CD14-positive monocyte (primary cell): ENCODE measurements at regions not wholly inside any gene's neighbourhood (a gene's known extent, or its start where the extent isn't known, plus 50 kb on each side); places are given as distances from the start of the nearest gene placed in this dataset.

ENCODE experiments used
- DNase-seq, 3 donors: peaks; one replicate each; pipeline ENCODE4 v3.0.0-alpha.2; 2011 to 2022
- H2AFZ ChIP-seq: 2 replicates; pipeline ENCODE4 v1.6.0; 2012; ENCODE audit warnings: mild to moderate bottlenecking, low read depth, low read length, inconsistent platforms; ENCODE audit not compliant: insufficient read depth, poor library complexity, severe bottlenecking
- H3K27ac ChIP-seq, 2 donors: 1 replicate in 1 of 2; 2 replicates in 1 of 2; pipeline ENCODE4 v1.5.1; 2012 to 2013; ENCODE audit warnings: low read length in 2 of 2, control low read depth in 1 of 2, inconsistent platforms in 1 of 2, low read depth in 1 of 2, mild to moderate bottlenecking in 1 of 2
- H3K27me3 ChIP-seq, 2 donors: one replicate each; pipeline versions ENCODE4 v1.6.0 to v1.6.1; 2011 to 2013; ENCODE audit warnings: low read length in 2 of 2; ENCODE audit not compliant: control insufficient read depth in 2 of 2, insufficient read depth in 2 of 2
- H3K36me3 ChIP-seq, 2 donors: replicated peaks in 1 of 2; 1 replicate in 1 of 2; 2 replicates in 1 of 2; pipeline versions ENCODE4 v1.5.1 to v1.6.1; 2012 to 2013; ENCODE audit warnings: low read length in 2 of 2, control low read depth in 1 of 2, inconsistent platforms in 1 of 2, mild to moderate bottlenecking in 1 of 2; ENCODE audit not compliant: insufficient read depth in 2 of 2, control insufficient read depth in 1 of 2
- H3K4me1 ChIP-seq, 2 donors: 1 replicate in 1 of 2; 2 replicates in 1 of 2; pipeline versions ENCODE4 v1.5.1 to v1.6.1; 2012 to 2013; ENCODE audit warnings: low read length in 2 of 2, control low read depth in 1 of 2, inconsistent platforms in 1 of 2, mild to moderate bottlenecking in 1 of 2, moderate library complexity in 1 of 2; ENCODE audit not compliant: insufficient read depth in 2 of 2, control insufficient read depth in 1 of 2
- H3K4me2 ChIP-seq: replicated peaks from 2 replicates; pipeline ENCODE3; 2012; ENCODE audit warnings: low read length, moderate library complexity, mild to moderate bottlenecking; ENCODE audit not compliant: poor library complexity, severe bottlenecking; ENCODE audit errors: extremely low read depth
- H3K4me3 ChIP-seq, 3 experiments: fragments of 200-600 bp in 1 of 3; sonication (generic) in 1 of 3; replicated peaks in 1 of 3; 1 replicate in 2 of 3; 2 replicates in 1 of 3; pipeline ENCODE4 v1.5.1; 2011 to 2013; ENCODE audit warnings: low read length in 3 of 3, mild to moderate bottlenecking in 3 of 3, control low read depth in 2 of 3, low read depth in 2 of 3, inconsistent platforms in 1 of 3, moderate library complexity in 1 of 3
- H3K79me2 ChIP-seq: 2 replicates; pipeline ENCODE4 v1.6.0; 2012; ENCODE audit warnings: mild to moderate bottlenecking, control low read depth, inconsistent platforms, low read length, moderate library complexity; ENCODE audit not compliant: insufficient read depth
- H3K9ac ChIP-seq: 2 replicates; pipeline ENCODE4 v1.6.0; 2017; ENCODE audit warnings: low read length, mild to moderate bottlenecking; ENCODE audit not compliant: insufficient read depth, poor library complexity, severe bottlenecking
- H3K9me3 ChIP-seq, 2 donors: replicated peaks in 1 of 2; 1 replicate in 1 of 2; 2 replicates in 1 of 2; pipeline versions ENCODE4 v1.5.1 to v1.6.1; 2012 to 2013; ENCODE audit warnings: low read length in 2 of 2, control low read depth in 1 of 2; ENCODE audit not compliant: control insufficient read depth in 1 of 2, insufficient read depth in 1 of 2
- H4K20me1 ChIP-seq: 2 replicates; pipeline ENCODE4 v1.6.0; 2012; ENCODE audit warnings: mild to moderate bottlenecking, low read length, control low read depth, moderate library complexity; ENCODE audit not compliant: insufficient read depth
- H3K27ac Mint-ChIP-seq, 7 donors: one replicate each; pipeline ENCODE4 v1.8.0; 2020; ENCODE audit warnings: mild to moderate bottlenecking in 7 of 7, mixed read lengths in 7 of 7, moderate library complexity in 6 of 7, inconsistent platforms in 2 of 7
- H3K27me3 Mint-ChIP-seq, 3 donors: one replicate each; pipeline ENCODE4 v1.8.0; 2021 to 2022; ENCODE audit warnings: low read depth in 3 of 3, mild to moderate bottlenecking in 3 of 3, mixed read lengths in 3 of 3, moderate library complexity in 3 of 3, inconsistent platforms in 1 of 3
- H3K36me3 Mint-ChIP-seq, 2 donors: one replicate each; pipeline ENCODE4 v1.8.0; 2020; ENCODE audit warnings: mixed read lengths in 2 of 2, inconsistent platforms in 1 of 2, mild to moderate bottlenecking in 1 of 2
- H3K4me1 Mint-ChIP-seq: one replicate; pipeline ENCODE4 v1.8.0; 2020; ENCODE audit warnings: mild to moderate bottlenecking, mixed read lengths
- H3K4me3 Mint-ChIP-seq, 2 donors: one replicate each; pipeline ENCODE4 v1.8.0; 2020; ENCODE audit warnings: mild to moderate bottlenecking in 2 of 2, mixed read lengths in 2 of 2, moderate library complexity in 1 of 2
- H3K9me3 Mint-ChIP-seq, 7 donors: one replicate each; pipeline ENCODE4 v1.8.0; 2020 to 2022; ENCODE audit warnings: mixed read lengths in 7 of 7, mild to moderate bottlenecking in 6 of 7, moderate library complexity in 6 of 7, inconsistent platforms in 2 of 7
- CTCF ChIP-seq: fragments of 200-600 bp; IDR thresholded peaks from one replicate; pipeline ENCODE4 v1.8.0; 2022; ENCODE audit warnings: antibody characterized with exemption, mild to moderate bottlenecking
- WGBS: methylation state at CpG from one replicate; pipeline ENCODE4 v1.1.5; 2013; ENCODE audit warnings: missing lambda C conversion rate; ENCODE audit not compliant: insufficient coverage; 5-methylcytosine and 5-hydroxymethylcytosine counted together
- intact Hi-C, 2 donors: fragments of 100-400 bp; cut with micrococcal nuclease; formaldehyde crosslinking; loops; one replicate each; pipeline versions ENCODE4 v1.15.0 to v1.15.1; 2023

- Mint-ChIP-seq H3K27ac (no peak overlapping the region), H3K27me3 (peaks cover 1 to 6% (median 2%) of the 10 kb centered on the region in 3 donors)
Observed at GRCh38 chr5:175235251-175235960, 208.6 kb downstream of the DRD1 start.

GRCh38 chr5:175230299-175230698 is 213.7 kb downstream of the DRD1 start:
- no peaks in the 10 kb centered on the region for H3K36me3 Mint-ChIP-seq

More at GRCh38 chr5:175235251-175235960, 208.6 kb downstream of the DRD1 start:
- Histone ChIP-seq H2AFZ (no peak overlapping the region), H3K36me3 (no peaks in the 10 kb centered on the region), H3K27ac (no peak overlapping the region), H3K27me3 (no peaks in the 10 kb centered on the region), H3K79me2 (no peaks in the 10 kb centered on the region), H3K9me3 (no peaks in the 10 kb centered on the region), H4K20me1 (no peaks in the 10 kb centered on the region), H3K9ac (no peak overlapping the region), H3K4me1 (no peaks in the 10 kb centered on the region), H3K4me3 (no peak overlapping the region), H3K4me2 (no peak overlapping the region)
- 75% methylated on average over 6 of the region's 9 CpGs for WGBS
- Mint-ChIP-seq H3K36me3 (no peaks in the 10 kb centered on the region), H3K4me1 (no peaks in the 10 kb centered on the region), H3K9me3 (peaks cover 0 to 5% (median 2%) of the 10 kb centered on the region in 7 donors), H3K4me3 (no peak overlapping the region)
- no peak for DNase-seq
- intact Hi-C loops, result no loop called here
- no peak for TF ChIP-seq CTCF

More at GRCh38 chr5:175230299-175230698, 213.7 kb downstream of the DRD1 start:
- Mint-ChIP-seq H3K4me1 (no peaks in the 10 kb centered on the region), H3K27me3 (peaks cover 2 to 3% (median 3%) of the 10 kb centered on the region in 3 donors), H3K4me3 (no peak overlapping the region), H3K9me3 (peaks cover 0 to 7% (median 1%) of the 10 kb centered on the region in 7 donors), H3K27ac (no peak overlapping the region)
- H3K36me3 ChIP-seq, result no peaks in the 10 kb centered on the region
- no peak overlapping the region for H3K27ac ChIP-seq
- intact Hi-C loops, result no loop called here
- DNase-seq, result no peak
- no peak overlapping the region for H2AFZ ChIP-seq
- no peaks in the 10 kb centered on the region for H3K79me2 ChIP-seq
- WGBS, result 100% methylated on average over 3 of the region's 7 CpGs
- no peak overlapping the region for H3K4me2 ChIP-seq
- TF ChIP-seq CTCF, result no peak
- no peaks in the 10 kb centered on the region for H3K9me3 ChIP-seq
- no peaks in the 10 kb centered on the region for H3K27me3 ChIP-seq
- no peak overlapping the region for H3K4me3 ChIP-seq
- no peaks in the 10 kb centered on the region for H3K4me1 ChIP-seq
- H3K9ac ChIP-seq, result no peak overlapping the region
- no peaks in the 10 kb centered on the region for H4K20me1 ChIP-seq
